Parathyroid adenoma (tissue), 2 donors: ENCODE measurements at regions not wholly inside any gene's neighbourhood (a gene's known extent, or its start where the extent isn't known, plus 50 kb on each side); places are given as distances from the start of the nearest gene placed in this dataset.

Source experiments
- H2AFZ ChIP-seq: fragments of 300-600 bp; sonication (generic); one replicate; pipeline ENCODE4 v1.7.0; 2017; ENCODE audit warnings: antibody characterized with exemption, mild to moderate bottlenecking
- H3K27ac ChIP-seq: fragments of 300-600 bp; sonication (generic); one replicate; pipeline ENCODE4 v1.7.0; 2017
- H3K27me3 ChIP-seq: fragments of 300-600 bp; sonication (generic); one replicate; pipeline ENCODE4 v1.7.0; 2017; ENCODE audit warnings: low read length; ENCODE audit not compliant: control insufficient read depth, insufficient read depth
- H3K36me3 ChIP-seq: fragments of 300-600 bp; sonication (generic); one replicate; pipeline ENCODE4 v1.7.0; 2017; ENCODE audit warnings: low read length; ENCODE audit not compliant: control insufficient read depth, insufficient read depth
- H3K4me1 ChIP-seq: fragments of 300-600 bp; sonication (generic); one replicate; pipeline ENCODE4 v1.7.0; 2017; ENCODE audit warnings: control low read depth
- H3K4me2 ChIP-seq: fragments of 300-600 bp; sonication (generic); one replicate; pipeline ENCODE4 v1.7.0; 2017; ENCODE audit warnings: low read length
- H3K4me3 ChIP-seq: fragments of 300-600 bp; sonication (generic); one replicate; pipeline ENCODE4 v1.7.0; 2017; ENCODE audit warnings: low read depth, low read length
- H3K79me2 ChIP-seq: fragments of 300-600 bp; sonication (generic); one replicate; pipeline ENCODE4 v1.7.0; 2017; ENCODE audit warnings: control low read depth
- H3K9ac ChIP-seq: fragments of 300-600 bp; sonication (generic); one replicate; pipeline ENCODE4 v1.7.0; 2017; ENCODE audit warnings: mild to moderate bottlenecking
- H3K9me3 ChIP-seq: fragments of 300-600 bp; sonication (generic); one replicate; pipeline ENCODE4 v1.7.0; 2017; ENCODE audit warnings: low read length; ENCODE audit not compliant: control insufficient read depth
- CTCF ChIP-seq: fragments of 300-600 bp; sonication (generic); IDR thresholded peaks from one replicate; pipeline ENCODE4 v1.7.0; 2017; ENCODE audit warnings: antibody characterized with exemption, mild to moderate bottlenecking
- donor health status: primary hyperparathyroidism.

DNA sequence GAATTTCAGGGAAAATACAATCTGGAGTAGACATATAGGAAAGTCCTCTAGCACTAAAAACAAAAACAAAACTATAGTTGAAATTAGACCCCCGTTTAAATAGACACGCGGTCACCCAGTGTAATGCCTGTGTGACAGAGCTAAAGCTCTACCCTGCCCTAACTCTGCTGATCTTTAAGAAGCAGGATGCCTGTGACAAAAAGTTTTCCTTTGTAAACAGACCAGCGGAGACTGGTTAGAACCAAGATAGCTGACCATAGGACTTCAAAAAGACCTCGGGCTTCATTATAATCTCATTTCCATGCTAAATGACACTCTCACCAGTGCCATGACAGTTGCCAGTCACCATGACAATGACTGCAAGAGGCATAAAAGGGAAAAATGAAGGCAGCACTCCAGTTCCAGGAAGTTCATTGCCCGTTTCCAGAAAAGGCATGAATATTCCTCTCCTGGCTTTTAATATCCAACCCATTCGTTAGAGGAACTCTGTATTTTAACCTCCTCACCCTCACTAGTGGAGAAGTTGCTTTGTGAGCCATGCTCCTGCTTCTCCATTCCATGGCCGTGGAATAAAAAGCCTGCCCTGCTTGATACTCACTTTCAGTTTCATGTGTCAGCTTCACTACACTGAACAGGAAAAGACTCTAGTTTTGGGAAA is 157.2 kb upstream of the COPS8 start:
- Histone ChIP-seq H3K36me3 (no peaks in the 10 kb centered on the region), H3K27me3 (no peaks in the 10 kb centered on the region), H3K4me3 (peak overlapping the region; percentile 32), H3K27ac (no peak overlapping the region), H3K4me2 (peak overlapping the region; percentile 19), H3K79me2 (no peaks in the 10 kb centered on the region), H3K9me3 (no peaks in the 10 kb centered on the region), H2AFZ (no peak overlapping the region), H3K9ac (no peak overlapping the region), H3K4me1 (no peaks in the 10 kb centered on the region)
- TF ChIP-seq CTCF, result no peak

GRCh38 chr2:236932831-236933361 is 152.8 kb upstream of the COPS8 start:
- Histone ChIP-seq H3K4me2 (no peak overlapping the region), H3K4me1 (no peaks in the 10 kb centered on the region), H3K9me3 (no peaks in the 10 kb centered on the region), H3K4me3 (no peak overlapping the region), H3K79me2 (no peaks in the 10 kb centered on the region), H2AFZ (no peak overlapping the region), H3K27ac (no peak overlapping the region), H3K27me3 (no peaks in the 10 kb centered on the region), H3K36me3 (no peaks in the 10 kb centered on the region), H3K9ac (no peak overlapping the region)
- no peak for TF ChIP-seq CTCF

GRCh38 chr2:236934166-236934565 is 151.5 kb upstream of the COPS8 start:
- Histone ChIP-seq H3K4me2 (no peak overlapping the region), H3K9ac (no peak overlapping the region), H3K36me3 (no peaks in the 10 kb centered on the region), H3K4me1 (no peaks in the 10 kb centered on the region), H3K27me3 (no peaks in the 10 kb centered on the region), H2AFZ (no peak overlapping the region), H3K4me3 (no peak overlapping the region), H3K27ac (no peak overlapping the region), H3K79me2 (no peaks in the 10 kb centered on the region), H3K9me3 (no peaks in the 10 kb centered on the region)
- TF ChIP-seq CTCF, result no peak

DNA sequence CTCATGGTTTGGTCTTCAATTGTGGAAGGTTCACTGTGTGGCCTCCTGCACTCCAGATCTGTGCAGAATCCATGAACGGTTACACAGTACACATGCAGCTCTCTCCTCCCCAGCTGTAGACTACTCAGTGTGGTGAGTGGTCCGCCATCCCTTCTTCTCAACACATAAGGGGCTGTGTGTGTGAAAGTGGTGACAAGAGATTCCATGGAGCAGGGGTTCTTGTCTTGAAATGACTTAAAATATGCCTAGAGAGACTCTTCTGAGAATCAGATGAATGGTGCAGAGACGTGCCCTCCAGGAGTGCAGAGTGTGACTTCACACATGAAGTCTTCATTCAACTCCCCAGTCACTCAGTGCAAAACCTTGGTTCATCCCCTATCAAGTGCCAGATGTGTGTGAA is 151.0 kb upstream of the COPS8 start:
- Histone ChIP-seq H3K4me2 (no peak overlapping the region), H3K9me3 (no peaks in the 10 kb centered on the region), H3K79me2 (no peaks in the 10 kb centered on the region), H3K4me3 (no peak overlapping the region), H3K27me3 (no peaks in the 10 kb centered on the region), H3K27ac (no peak overlapping the region), H3K4me1 (no peaks in the 10 kb centered on the region), H3K36me3 (no peaks in the 10 kb centered on the region), H3K9ac (no peak overlapping the region), H2AFZ (no peak overlapping the region)
- TF ChIP-seq CTCF, result no peak

GRCh38 chr2:236935083-236935482 is 150.6 kb upstream of the COPS8 start:
- no peak for TF ChIP-seq CTCF
- no peak overlapping the region for H3K9ac ChIP-seq
- no peak overlapping the region for H3K4me3 ChIP-seq
- H3K27me3 ChIP-seq, result no peaks in the 10 kb centered on the region
- H3K9me3 ChIP-seq, result no peaks in the 10 kb centered on the region
- no peak overlapping the region for H3K27ac ChIP-seq
- H2AFZ ChIP-seq, result no peak overlapping the region
- no peaks in the 10 kb centered on the region for H3K36me3 ChIP-seq
- no peaks in the 10 kb centered on the region for H3K79me2 ChIP-seq
- H3K4me1 ChIP-seq, result no peaks in the 10 kb centered on the region
- H3K4me2 ChIP-seq, result no peak overlapping the region
